Kidney (tissue), 13 donors: ENCODE measurements at regions not wholly inside any gene's neighbourhood (a gene's known extent, or its start where the extent isn't known, plus 50 kb on each side); places are given as distances from the start of the nearest gene placed in this dataset.
"Not testable (repeated sequence)": the region's sequence is repeated elsewhere in the genome, so short reads cannot be mapped to it uniquely, and the experiment has no call there.

Experiments
- DNase-seq, 5 donors: peaks; one replicate each; pipeline ENCODE4 v3.0.0-alpha.2; 2013 to 2020
- FAIRE-seq: peaks from 2 replicates; lab custom pipeline; 2012; peaks lifted over from hg19 to GRCh38; lab: Jason Lieb, UNC
- H3K27ac ChIP-seq, 2 donors: one replicate each; pipeline ENCODE4 v1.7.0; 2013; ENCODE audit warnings: low read depth in 2 of 2, low read length in 2 of 2, inconsistent platforms in 1 of 2
- H3K27me3 ChIP-seq: one replicate; pipeline ENCODE4 v1.7.1; 2013; ENCODE audit warnings: low read length, inconsistent platforms; ENCODE audit not compliant: control insufficient read depth, insufficient read depth
- H3K36me3 ChIP-seq, 3 donors: one replicate each; pipeline versions ENCODE4 v1.7.0 to v1.7.1; 2013; ENCODE audit warnings: low read length in 3 of 3, control low read depth in 1 of 3, inconsistent platforms in 1 of 3; ENCODE audit not compliant: insufficient read depth in 3 of 3, control insufficient read depth in 2 of 3
- H3K4me1 ChIP-seq, 3 donors: one replicate each; pipeline versions ENCODE4 v1.7.0 to v1.7.1; 2013; ENCODE audit warnings: low read length in 3 of 3, inconsistent platforms in 1 of 3, low read depth in 1 of 3; ENCODE audit not compliant: control insufficient read depth in 2 of 3, insufficient read depth in 2 of 3
- H3K4me3 ChIP-seq, 3 donors: one replicate each; pipeline versions ENCODE4 v1.7.0 to v1.8.1; 2013; ENCODE audit warnings: low read length in 3 of 3, control low read depth in 1 of 3, inconsistent platforms in 1 of 3
- H3K9ac ChIP-seq, 3 donors: one replicate each; pipeline versions ENCODE4 v1.7.0 to v1.7.1; 2013; ENCODE audit warnings: low read length in 3 of 3, control low read depth in 1 of 3, inconsistent platforms in 1 of 3
- H3K9me3 ChIP-seq, 3 donors: one replicate each; pipeline versions ENCODE4 v1.7.0 to v1.7.1; 2013; ENCODE audit warnings: low read length in 3 of 3, control low read depth in 1 of 3, inconsistent platforms in 1 of 3; ENCODE audit not compliant: control insufficient read depth in 2 of 3, insufficient read depth in 1 of 3
- intact Hi-C: fragments of 100-400 bp; cut with DNase I; formaldehyde crosslinking; loops from one replicate; pipeline ENCODE4 v1.11.1; 2022
- TF ChIP-seq, protein P1 (sequence below): IDR thresholded peaks from 3 replicates; pipeline ENCODE4 v1.5.1; 2012; ENCODE audit warnings: mild to moderate bottlenecking, moderate library complexity, borderline replicate concordance; ENCODE audit not compliant: insufficient read depth; ENCODE audit errors: extremely low read depth
- donor health status: control.
- donor health status: control.
- donor health status: control.
- donor health status: control.
- donor health status: control.
- donor health status: DM: yes; HTN: yes; CAD: no.
- donor health status: Normal renal cell carcinoma (clear cell type).

GRCh38 chr1:38584448-38585355 lies 274.9 kb downstream of the RRAGC start:
- intact Hi-C loops: no loop called here

DNA sequence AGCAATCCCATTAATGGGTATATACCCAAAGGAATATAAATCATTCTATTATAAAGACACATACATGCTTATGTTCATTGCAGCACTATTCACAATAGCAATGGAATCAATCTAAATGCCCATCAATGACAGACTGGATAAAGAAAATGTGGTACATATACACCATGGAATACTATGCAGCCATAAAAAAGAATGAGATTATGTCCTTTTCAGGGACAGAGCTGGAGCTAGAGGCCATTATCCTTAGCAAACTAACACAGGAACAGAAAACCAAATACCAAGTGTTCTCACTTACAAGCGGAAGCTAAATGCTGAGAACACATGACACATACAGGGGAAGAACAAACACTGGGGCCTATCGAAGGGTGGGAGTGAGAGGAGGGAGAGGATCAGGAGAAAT lies 276.3 kb downstream of the RRAGC start:
- H3K36me3 ChIP-seq, H3K4me1 ChIP-seq, DNase-seq, H3K9ac ChIP-seq, FAIRE-seq, intact Hi-C loops, H3K27ac ChIP-seq, H3K4me3 ChIP-seq, H3K9me3 ChIP-seq, H3K27me3 ChIP-seq: not testable (repeated sequence)

More at GRCh38 chr1:38584448-38585355, 274.9 kb downstream of the RRAGC start:
- H3K9ac ChIP-seq: no peak overlapping the region
- no peaks in the 10 kb centered on the region for H3K9me3 ChIP-seq
- H3K4me1 ChIP-seq: no peaks in the 10 kb centered on the region
- peaks cover 2% of the 10 kb centered on the region for H3K27me3 ChIP-seq
- H3K27ac ChIP-seq: no peak overlapping the region
- TF ChIP-seq, protein P1, sequence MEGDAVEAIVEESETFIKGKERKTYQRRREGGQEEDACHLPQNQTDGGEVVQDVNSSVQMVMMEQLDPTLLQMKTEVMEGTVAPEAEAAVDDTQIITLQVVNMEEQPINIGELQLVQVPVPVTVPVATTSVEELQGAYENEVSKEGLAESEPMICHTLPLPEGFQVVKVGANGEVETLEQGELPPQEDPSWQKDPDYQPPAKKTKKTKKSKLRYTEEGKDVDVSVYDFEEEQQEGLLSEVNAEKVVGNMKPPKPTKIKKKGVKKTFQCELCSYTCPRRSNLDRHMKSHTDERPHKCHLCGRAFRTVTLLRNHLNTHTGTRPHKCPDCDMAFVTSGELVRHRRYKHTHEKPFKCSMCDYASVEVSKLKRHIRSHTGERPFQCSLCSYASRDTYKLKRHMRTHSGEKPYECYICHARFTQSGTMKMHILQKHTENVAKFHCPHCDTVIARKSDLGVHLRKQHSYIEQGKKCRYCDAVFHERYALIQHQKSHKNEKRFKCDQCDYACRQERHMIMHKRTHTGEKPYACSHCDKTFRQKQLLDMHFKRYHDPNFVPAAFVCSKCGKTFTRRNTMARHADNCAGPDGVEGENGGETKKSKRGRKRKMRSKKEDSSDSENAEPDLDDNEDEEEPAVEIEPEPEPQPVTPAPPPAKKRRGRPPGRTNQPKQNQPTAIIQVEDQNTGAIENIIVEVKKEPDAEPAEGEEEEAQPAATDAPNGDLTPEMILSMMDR: no peak
- FAIRE-seq (no peak), DNase-seq (peak in 1 of 5 donors; percentile 19)
- no peaks in the 10 kb centered on the region for H3K36me3 ChIP-seq
- H3K4me3 ChIP-seq: no peak overlapping the region

GRCh38 chr1:38581396-38581795 lies 278.2 kb downstream of the RRAGC start:
- TF ChIP-seq, protein P1: no peak
- H3K36me3 ChIP-seq: no peaks in the 10 kb centered on the region
- no peak overlapping the region for H3K9ac ChIP-seq
- no peak overlapping the region for H3K27ac ChIP-seq
- FAIRE-seq: no peak
- peaks cover 20% of the 10 kb centered on the region for H3K27me3 ChIP-seq
- peaks cover 0 to 2% (median 0%) of the 10 kb centered on the region in 3 donors for H3K4me1 ChIP-seq
- DNase-seq: peak in 1 of 5 donors; percentile 24
- H3K9me3 ChIP-seq: no peaks in the 10 kb centered on the region
- intact Hi-C loops: no loop called here
- H3K4me3 ChIP-seq: no peak overlapping the region

- intact Hi-C loops: no loop called here
- peaks cover 20% of the 10 kb centered on the region for H3K27me3 ChIP-seq
- no peaks in the 10 kb centered on the region for H3K36me3 ChIP-seq
- TF ChIP-seq, protein P1: no peak
- peaks cover 0 to 2% (median 0%) of the 10 kb centered on the region in 3 donors for H3K4me1 ChIP-seq
- DNase-seq (peak in 1 of 5 donors; percentile 7), FAIRE-seq (no peak)
- no peak overlapping the region for H3K27ac ChIP-seq
- H3K9ac ChIP-seq: no peak overlapping the region
- no peaks in the 10 kb centered on the region for H3K9me3 ChIP-seq
- no peak overlapping the region for H3K4me3 ChIP-seq
These were observed 279.0 kb downstream of the RRAGC start for GRCh38 chr1:38580594-38580993.
